BJ (cell line): ENCODE measurements at regions not wholly inside any gene's neighbourhood (a gene's known extent, or its start where the extent isn't known, plus 50 kb on each side); places are given as distances from the start of the nearest gene placed in this dataset.

Experiments
- CTCF ChIA-PET: fragments of 350-600 bp; formaldehyde crosslinking; extraction: SDS; loops from one replicate; lab custom pipeline; 2021; ENCODE audit warnings: antibody characterized with exemption, inconsistent platforms; lab: Yijun Ruan, JAX
- POLR2A ChIA-PET: fragments of 300-600 bp; sonication (Branson Sonifier 250); formaldehyde crosslinking; extraction: SDS; loops from one replicate; lab custom pipeline; 2021; ENCODE audit warnings: antibody characterized with exemption; lab: Charles Lee
- DNase-seq: peaks from one replicate; pipeline ENCODE4 v3.0.0-alpha.2; 2011; ENCODE audit warnings: low read depth
- H3K27me3 ChIP-seq: 2 replicates; pipeline ENCODE4 v1.6.0; 2011; ENCODE audit warnings: low read length; ENCODE audit not compliant: control insufficient read depth, insufficient read depth
- H3K36me3 ChIP-seq: 2 replicates; pipeline ENCODE4 v1.5.1; 2011; ENCODE audit warnings: low read length; ENCODE audit not compliant: control insufficient read depth, insufficient read depth
- H3K4me3 ChIP-seq: 2 replicates; pipeline ENCODE4 v1.5.1; 2011; ENCODE audit warnings: low read depth, mild to moderate bottlenecking, control low read depth, low read length
- TF ChIP-seq, protein P1 (sequence below): IDR thresholded peaks from 2 replicates; pipeline ENCODE4 v1.5.1; 2011; ENCODE audit warnings: low read depth, mild to moderate bottlenecking, control low read depth, inconsistent platforms, low read length, moderate library complexity; ENCODE audit not compliant: insufficient read depth

GRCh38 chr13:70275841-70276240, 167.6 kb upstream of the KLHL1 start:
- no peak for DNase-seq
- TF ChIP-seq, protein P1, sequence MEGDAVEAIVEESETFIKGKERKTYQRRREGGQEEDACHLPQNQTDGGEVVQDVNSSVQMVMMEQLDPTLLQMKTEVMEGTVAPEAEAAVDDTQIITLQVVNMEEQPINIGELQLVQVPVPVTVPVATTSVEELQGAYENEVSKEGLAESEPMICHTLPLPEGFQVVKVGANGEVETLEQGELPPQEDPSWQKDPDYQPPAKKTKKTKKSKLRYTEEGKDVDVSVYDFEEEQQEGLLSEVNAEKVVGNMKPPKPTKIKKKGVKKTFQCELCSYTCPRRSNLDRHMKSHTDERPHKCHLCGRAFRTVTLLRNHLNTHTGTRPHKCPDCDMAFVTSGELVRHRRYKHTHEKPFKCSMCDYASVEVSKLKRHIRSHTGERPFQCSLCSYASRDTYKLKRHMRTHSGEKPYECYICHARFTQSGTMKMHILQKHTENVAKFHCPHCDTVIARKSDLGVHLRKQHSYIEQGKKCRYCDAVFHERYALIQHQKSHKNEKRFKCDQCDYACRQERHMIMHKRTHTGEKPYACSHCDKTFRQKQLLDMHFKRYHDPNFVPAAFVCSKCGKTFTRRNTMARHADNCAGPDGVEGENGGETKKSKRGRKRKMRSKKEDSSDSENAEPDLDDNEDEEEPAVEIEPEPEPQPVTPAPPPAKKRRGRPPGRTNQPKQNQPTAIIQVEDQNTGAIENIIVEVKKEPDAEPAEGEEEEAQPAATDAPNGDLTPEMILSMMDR = no peak
- H3K27me3 ChIP-seq = no peaks in the 10 kb centered on the region
- ChIA-PET POLR2A (no interaction called here), CTCF (no interaction called here)
- no peaks in the 10 kb centered on the region for H3K36me3 ChIP-seq
- no peak overlapping the region for H3K4me3 ChIP-seq

DNA sequence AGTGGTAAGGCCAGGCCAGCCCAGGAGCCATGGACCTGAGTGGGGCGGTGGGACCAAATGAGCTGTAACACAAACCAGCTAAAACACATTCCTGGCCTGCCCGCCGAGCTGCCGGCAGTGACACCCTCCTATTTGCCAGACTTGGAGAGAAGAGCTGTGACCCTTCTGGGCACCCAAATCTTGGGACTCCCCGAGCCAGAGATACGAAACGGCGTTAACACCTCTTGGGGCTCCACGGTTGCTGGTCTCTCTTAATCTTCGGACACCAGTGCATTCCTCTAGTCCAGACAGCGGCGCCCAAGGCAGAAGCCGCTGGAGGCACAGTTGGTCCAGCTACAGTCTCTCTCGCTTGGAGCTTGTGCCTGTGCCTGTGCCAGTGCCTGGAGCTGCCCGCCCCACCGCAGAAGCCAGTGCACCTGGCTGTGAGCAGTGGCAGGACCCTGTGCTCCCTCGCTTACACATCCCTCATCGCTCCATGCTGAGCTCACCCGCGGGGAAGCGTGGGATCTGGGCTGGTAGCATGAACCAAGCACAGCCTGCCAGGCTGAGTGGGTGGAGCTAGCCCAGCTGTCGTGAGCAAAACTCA, 147.2 kb upstream of the KLHL1 start:
- POLR2A ChIA-PET = no interaction called here
- CTCF ChIA-PET = no interaction called here
- TF ChIP-seq, protein P1 = no peak
- DNase-seq = no peak
- no peaks in the 10 kb centered on the region for H3K27me3 ChIP-seq
- H3K4me3 ChIP-seq = no peak overlapping the region
- no peaks in the 10 kb centered on the region for H3K36me3 ChIP-seq

DNA sequence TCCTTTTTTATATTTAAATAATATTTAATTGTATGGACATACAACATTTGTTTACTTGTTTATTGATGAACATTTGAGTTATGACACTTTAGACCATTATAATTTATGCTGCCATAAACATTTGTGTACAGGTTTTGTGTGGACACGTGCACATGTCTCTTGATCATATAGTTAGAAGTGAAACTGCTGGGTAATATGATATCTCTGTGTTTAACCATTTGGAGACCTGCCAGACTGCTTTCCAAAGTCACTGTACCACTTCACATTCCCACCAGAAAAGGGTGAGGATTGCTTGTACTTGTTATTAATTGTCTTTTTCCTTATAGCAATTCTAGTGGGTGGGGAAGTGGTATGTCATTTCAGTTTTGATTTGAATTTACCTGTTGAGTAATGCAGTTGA, 145.6 kb upstream of the KLHL1 start:
- no peaks in the 10 kb centered on the region for H3K27me3 ChIP-seq
- no peaks in the 10 kb centered on the region for H3K36me3 ChIP-seq
- DNase-seq = no peak
- H3K4me3 ChIP-seq = no peak overlapping the region
- ChIA-PET CTCF (no interaction called here), POLR2A (no interaction called here)
- TF ChIP-seq, protein P1 = no peak

GRCh38 chr13:70253411-70253810, 145.2 kb upstream of the KLHL1 start:
- no peak for DNase-seq
- ChIA-PET CTCF (no interaction called here), POLR2A (no interaction called here)
- TF ChIP-seq, protein P1 = no peak
- Histone ChIP-seq H3K36me3 (no peaks in the 10 kb centered on the region), H3K27me3 (no peaks in the 10 kb centered on the region), H3K4me3 (no peak overlapping the region)

DNA sequence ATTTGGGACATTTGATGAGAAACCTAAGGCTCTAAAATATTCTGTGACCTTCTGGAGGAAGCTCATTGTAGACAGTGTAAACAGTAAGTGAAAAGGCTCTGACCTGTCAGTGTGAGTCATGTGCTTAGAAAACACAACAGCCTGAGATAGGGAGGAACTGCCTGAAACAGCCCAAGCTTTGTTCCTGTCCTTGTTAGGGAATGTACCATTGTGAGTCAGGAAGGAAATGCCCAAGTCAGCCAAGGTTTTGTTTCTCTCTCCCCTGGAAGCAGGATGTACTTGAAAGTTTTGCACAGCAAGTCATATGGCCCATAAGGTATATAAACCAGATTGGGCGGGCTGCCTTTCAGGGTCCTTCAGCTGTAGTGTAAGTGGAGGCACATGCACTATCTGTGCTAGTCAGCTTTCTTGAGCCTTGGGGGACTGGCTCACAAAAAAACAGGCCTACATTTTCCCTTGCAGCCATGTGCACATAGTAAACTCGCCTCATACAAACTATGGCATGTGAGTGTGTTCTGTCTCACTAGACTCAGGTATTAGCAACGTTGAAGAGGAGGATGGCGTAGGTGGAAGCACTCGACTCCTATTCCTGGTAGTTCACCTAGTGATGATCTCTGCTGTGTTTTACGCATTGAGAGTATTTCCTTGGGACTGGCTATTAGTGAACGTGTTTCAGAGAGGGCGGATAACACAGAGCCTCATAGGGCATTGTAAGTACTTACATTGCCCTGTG, 141.2 kb upstream of the KLHL1 start:
- no peaks in the 10 kb centered on the region for H3K27me3 ChIP-seq
- no peaks in the 10 kb centered on the region for H3K36me3 ChIP-seq
- H3K4me3 ChIP-seq = no peak overlapping the region
- ChIA-PET CTCF (interaction anchor here (0.8 kb wide), 1 partner anchor 21 kb away, joined by 3 read pairs; no protein-coding TSS in a partner anchor), POLR2A (no interaction called here)
- no peak for DNase-seq
- TF ChIP-seq, protein P1 = no peak
